ENCODE measurements at regions not wholly inside any gene's neighbourhood (a gene's known extent, or its start where the extent isn't known, plus 50 kb on each side); places are given as distances from the start of the nearest gene placed in this dataset.

- no peak for TF ChIP-seq RAD21 (conservative IDR thresholded peaks at IDR 0.05)
- TF ChIP-seq CTCF (IDR thresholded peaks at IDR 0.05; ENCODE audit: poor library complexity, severe bottlenecking), result no peak
- no peak for TF ChIP-seq MXI1 (conservative IDR thresholded peaks at IDR 0.05; ENCODE audit: poor library complexity, severe bottlenecking)
- TF ChIP-seq POLR2AphosphoS5 (IDR thresholded peaks at IDR 0.05), result no peak
- no peak for TF ChIP-seq TAF1 (IDR thresholded peaks at IDR 0.05; ENCODE audit: low read depth)
- TF ChIP-seq SMC3 (conservative IDR thresholded peaks at IDR 0.05; ENCODE audit: poor library complexity), result no peak
- TF ChIP-seq EP300 (conservative IDR thresholded peaks at IDR 0.05; ENCODE audit: poor library complexity, severe bottlenecking), result no peak
- TF ChIP-seq REST (IDR thresholded peaks at IDR 0.05; ENCODE audit: borderline replicate concordance), result no peak
- no peak for TF ChIP-seq EZH2 (IDR thresholded peaks at IDR 0.05; ENCODE audit: borderline replicate concordance, insufficient read depth, low read length, poor library complexity, severe bottlenecking)
- no peak overlapping the region for H2AFZ ChIP-seq (ENCODE audit: low read depth, low read length)
- no peaks in the 10 kb centered on the region for H3K79me2 ChIP-seq (replicated peaks; ENCODE audit: insufficient read depth, low read length)
- H3K36me3 ChIP-seq (ENCODE audit: insufficient read depth, low read length), result no peaks in the 10 kb centered on the region
- H3K4me2 ChIP-seq (ENCODE audit: low read length), result no peak overlapping the region
- no peak overlapping the region for H3K27ac ChIP-seq (ENCODE audit: low read length)
- H3K9me3 ChIP-seq (ENCODE audit: low read length), result no peaks in the 10 kb centered on the region
- no peaks in the 10 kb centered on the region for H3K27me3 ChIP-seq (ENCODE audit: insufficient read depth, low read depth, low read length)
- H3K9ac ChIP-seq (ENCODE audit: low read length), result no peak overlapping the region
- no peaks in the 10 kb centered on the region for H4K20me1 ChIP-seq (ENCODE audit: insufficient read depth)
- no peaks in the 10 kb centered on the region for H3F3A ChIP-seq (ENCODE audit: insufficient read depth, low read length, poor library complexity, severe bottlenecking)
- no peaks in the 10 kb centered on the region for H3K9me2 ChIP-seq (ENCODE audit: insufficient read depth, low read length)
- no peak overlapping the region for H3K4me3 ChIP-seq (ENCODE audit: low read length)
These were observed 99.0 kb upstream of the SOX5 start for GRCh38 chr12:24048446-24048845.

- H3K27me3 ChIP-seq (ENCODE audit: insufficient read depth, low read depth, low read length), result no peaks in the 10 kb centered on the region
- H3K9me3 ChIP-seq (ENCODE audit: low read length), result no peaks in the 10 kb centered on the region
- H3F3A ChIP-seq (ENCODE audit: insufficient read depth, low read length, poor library complexity, severe bottlenecking), result no peaks in the 10 kb centered on the region
- no peak overlapping the region for H3K4me3 ChIP-seq (ENCODE audit: low read length)
- no peaks in the 10 kb centered on the region for H3K79me2 ChIP-seq (replicated peaks; ENCODE audit: insufficient read depth, low read length)
- H3K27ac ChIP-seq (ENCODE audit: low read length), result no peak overlapping the region
- no peaks in the 10 kb centered on the region for H3K9me2 ChIP-seq (ENCODE audit: insufficient read depth, low read length)
- H3K36me3 ChIP-seq (ENCODE audit: insufficient read depth, low read length), result no peaks in the 10 kb centered on the region
- no peak overlapping the region for H2AFZ ChIP-seq (ENCODE audit: low read depth, low read length)
- H3K4me2 ChIP-seq (ENCODE audit: low read length), result no peak overlapping the region
- TF ChIP-seq TAF1 (IDR thresholded peaks at IDR 0.05; ENCODE audit: low read depth), result no peak
- no peak for TF ChIP-seq CTCF (IDR thresholded peaks at IDR 0.05; ENCODE audit: poor library complexity, severe bottlenecking)
- no peak for TF ChIP-seq RAD21 (conservative IDR thresholded peaks at IDR 0.05)
- no peak for TF ChIP-seq EP300 (conservative IDR thresholded peaks at IDR 0.05; ENCODE audit: poor library complexity, severe bottlenecking)
- no peak for TF ChIP-seq EZH2 (IDR thresholded peaks at IDR 0.05; ENCODE audit: borderline replicate concordance, insufficient read depth, low read length, poor library complexity, severe bottlenecking)
- no peak for TF ChIP-seq POLR2AphosphoS5 (IDR thresholded peaks at IDR 0.05)
- TF ChIP-seq MXI1 (conservative IDR thresholded peaks at IDR 0.05; ENCODE audit: poor library complexity, severe bottlenecking), result no peak
- no peak for TF ChIP-seq SMC3 (conservative IDR thresholded peaks at IDR 0.05; ENCODE audit: poor library complexity)
- no peak for TF ChIP-seq REST (IDR thresholded peaks at IDR 0.05; ENCODE audit: borderline replicate concordance)
- H4K20me1 ChIP-seq (ENCODE audit: insufficient read depth), result no peaks in the 10 kb centered on the region
- H3K9ac ChIP-seq (ENCODE audit: low read length), result no peak overlapping the region
These were observed 97.9 kb upstream of the SOX5 start for GRCh38 chr12:24047326-24047725.
